WI38 (cell line): ENCODE measurements at regions not wholly inside any gene's neighbourhood (a gene's known extent, or its start where the extent isn't known, plus 50 kb on each side); places are given as distances from the start of the nearest gene placed in this dataset.
"Not testable (repeated sequence)": the region's sequence is repeated elsewhere in the genome, so short reads cannot be mapped to it uniquely, and the experiment has no call there.

Source experiments
- H3K4me3 ChIP-seq: 2 replicates; pipeline ENCODE4 v1.5.1; 2011; ENCODE audit warnings: low read depth, mild to moderate bottlenecking, control low read depth, low read length
- TF ChIP-seq, protein P1 (sequence below): IDR thresholded peaks from 2 replicates; pipeline ENCODE4 v1.5.1; 2012; ENCODE audit warnings: low read depth, mild to moderate bottlenecking, control low read depth, low read length

DNA sequence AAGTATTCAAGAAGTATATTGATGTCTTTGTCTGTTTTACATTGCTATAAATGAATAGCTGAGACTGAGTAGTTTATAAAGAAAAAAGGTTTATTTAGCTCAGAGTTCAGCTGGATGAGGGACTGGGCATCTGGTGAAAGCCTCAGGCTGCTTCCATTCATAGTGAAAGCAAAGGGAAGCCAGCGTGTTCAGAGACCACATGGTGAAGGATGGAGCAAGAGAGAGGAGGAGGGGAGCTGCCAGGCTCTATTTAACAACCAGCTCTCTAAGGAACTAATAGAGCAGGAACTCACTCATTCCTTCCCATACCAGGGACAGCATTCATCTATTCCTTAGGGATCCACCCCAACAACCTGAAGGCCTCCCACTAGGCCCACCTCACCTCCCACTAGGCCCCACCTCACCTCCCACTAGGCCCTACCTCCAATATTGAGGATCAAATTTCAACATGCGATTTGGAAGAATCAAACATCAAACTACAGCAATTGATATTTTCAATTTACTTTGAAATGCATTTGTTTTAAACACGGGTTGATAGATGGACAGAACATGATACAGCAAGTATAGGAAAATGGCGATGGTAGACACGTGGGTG is 167.5 kb upstream of the HES1 start:
- H3K4me3 ChIP-seq: no peak overlapping the region
- TF ChIP-seq, protein P1, sequence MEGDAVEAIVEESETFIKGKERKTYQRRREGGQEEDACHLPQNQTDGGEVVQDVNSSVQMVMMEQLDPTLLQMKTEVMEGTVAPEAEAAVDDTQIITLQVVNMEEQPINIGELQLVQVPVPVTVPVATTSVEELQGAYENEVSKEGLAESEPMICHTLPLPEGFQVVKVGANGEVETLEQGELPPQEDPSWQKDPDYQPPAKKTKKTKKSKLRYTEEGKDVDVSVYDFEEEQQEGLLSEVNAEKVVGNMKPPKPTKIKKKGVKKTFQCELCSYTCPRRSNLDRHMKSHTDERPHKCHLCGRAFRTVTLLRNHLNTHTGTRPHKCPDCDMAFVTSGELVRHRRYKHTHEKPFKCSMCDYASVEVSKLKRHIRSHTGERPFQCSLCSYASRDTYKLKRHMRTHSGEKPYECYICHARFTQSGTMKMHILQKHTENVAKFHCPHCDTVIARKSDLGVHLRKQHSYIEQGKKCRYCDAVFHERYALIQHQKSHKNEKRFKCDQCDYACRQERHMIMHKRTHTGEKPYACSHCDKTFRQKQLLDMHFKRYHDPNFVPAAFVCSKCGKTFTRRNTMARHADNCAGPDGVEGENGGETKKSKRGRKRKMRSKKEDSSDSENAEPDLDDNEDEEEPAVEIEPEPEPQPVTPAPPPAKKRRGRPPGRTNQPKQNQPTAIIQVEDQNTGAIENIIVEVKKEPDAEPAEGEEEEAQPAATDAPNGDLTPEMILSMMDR: no peak

DNA sequence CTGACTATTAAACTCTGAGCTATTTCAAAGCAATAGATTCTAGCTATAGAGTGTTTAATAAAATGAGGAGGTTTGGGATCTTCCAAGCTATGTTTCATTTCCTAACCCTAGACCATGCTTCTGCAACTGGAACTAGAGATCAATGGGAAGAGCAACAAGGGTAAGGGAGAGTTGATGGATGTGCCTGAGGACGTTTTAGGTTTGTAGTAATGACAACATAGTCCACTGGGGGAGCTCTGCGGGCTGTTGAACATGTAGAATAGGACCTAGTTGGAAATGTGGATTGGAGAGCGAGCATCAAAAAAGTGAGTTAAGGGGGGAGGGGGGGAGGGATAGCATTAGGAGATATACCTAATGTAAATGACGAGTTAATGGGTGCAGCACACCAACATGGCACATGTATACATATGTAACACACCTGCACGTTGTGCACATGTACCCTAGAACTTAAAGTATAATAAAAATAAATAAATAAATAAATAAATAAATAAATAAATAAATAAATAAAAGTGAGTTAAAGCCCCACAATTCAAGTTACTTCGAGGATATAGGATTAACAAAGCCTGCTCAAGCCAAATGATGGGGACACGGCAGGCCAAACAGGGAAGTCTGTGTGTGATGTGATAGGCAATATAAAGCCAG is 165.7 kb upstream of the HES1 start:
- H3K4me3 ChIP-seq: not testable (repeated sequence)
- TF ChIP-seq, protein P1: peak; percentile 35; the same call in 1 of the 2 replicates

DNA sequence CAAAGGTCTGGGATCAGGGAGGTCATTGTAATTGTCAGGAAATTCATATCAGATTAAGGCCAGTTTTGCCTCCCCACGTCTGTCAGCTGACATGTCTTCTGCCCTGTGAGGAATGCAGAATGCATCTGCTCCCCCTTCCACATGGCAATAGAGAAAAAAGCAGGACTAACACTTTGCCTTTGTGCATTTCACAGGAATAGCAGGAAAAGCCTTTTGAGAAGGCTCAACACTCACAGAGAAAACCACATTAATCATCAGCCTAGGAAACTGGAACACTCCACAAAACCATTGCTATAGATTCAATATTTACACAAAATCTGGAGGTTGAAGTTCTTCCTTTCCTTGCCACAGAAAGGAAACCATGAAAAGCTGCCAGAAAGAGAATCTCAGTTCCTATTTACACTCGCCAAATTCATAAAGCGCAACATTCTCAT is 165.2 kb upstream of the HES1 start:
- no peak overlapping the region for H3K4me3 ChIP-seq
- TF ChIP-seq, protein P1: no peak

DNA sequence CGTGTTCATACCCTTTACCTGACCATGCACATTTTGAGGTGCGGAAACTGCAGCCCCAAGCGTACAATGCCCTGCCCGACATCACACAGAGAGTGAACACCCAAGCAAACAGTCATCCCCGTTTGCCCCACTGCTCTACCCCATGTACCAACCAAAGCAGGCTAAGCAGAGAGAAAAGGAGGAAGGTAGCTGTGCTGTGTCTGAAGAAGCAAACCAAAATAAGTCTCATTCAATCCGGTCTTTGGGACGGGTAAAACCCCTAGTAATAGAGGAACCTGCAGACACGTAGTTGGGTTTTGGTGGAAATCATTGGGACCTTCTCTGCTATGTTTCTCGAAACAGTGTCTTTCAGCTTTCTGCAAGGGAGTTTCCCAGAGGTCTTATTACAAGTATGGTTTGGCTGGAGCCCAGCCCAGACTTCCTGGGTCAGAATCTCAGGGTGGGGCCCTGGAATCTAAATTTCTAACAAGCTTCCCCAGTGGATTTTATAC is 164.6 kb upstream of the HES1 start:
- H3K4me3 ChIP-seq: no peak overlapping the region
- TF ChIP-seq, protein P1: no peak

DNA sequence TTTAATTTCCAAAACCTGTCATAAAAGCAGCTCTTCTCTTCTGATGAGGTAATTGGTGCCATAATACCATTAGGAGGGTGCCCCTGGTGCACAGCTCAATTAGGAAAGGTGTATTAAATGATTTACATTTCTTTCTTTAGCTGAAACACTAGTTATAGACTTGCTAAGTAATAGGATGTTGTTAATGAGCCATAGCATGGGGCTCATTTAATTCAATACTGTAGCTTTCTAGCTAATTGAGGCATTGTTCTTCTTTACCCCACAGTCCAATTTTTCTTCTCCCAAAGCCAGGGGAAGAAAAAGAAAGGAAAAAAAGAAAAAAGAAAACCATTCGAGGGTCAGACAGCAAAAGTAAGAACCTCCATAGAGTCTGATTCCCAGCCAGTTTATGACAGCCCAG is 164.0 kb upstream of the HES1 start:
- H3K4me3 ChIP-seq: no peak overlapping the region
- TF ChIP-seq, protein P1: no peak

DNA sequence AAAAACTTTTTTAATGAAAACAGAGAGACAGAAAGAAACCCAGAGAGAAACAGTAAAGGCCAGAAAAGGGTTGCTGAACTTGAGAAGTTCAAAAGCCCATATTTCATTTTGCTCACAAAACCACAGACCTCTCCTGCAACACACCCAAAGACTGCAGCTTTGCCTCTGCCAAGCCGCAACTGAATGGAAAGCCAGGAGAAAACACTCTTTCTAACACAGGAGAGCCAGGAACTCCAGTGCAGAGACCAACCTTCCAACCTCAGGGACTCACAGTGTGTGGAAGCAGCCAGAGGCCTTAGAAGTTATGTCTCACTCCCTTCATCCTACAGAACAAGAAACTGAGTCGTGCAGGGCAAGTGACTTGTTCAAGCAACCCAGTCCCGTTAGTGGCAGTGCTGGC is 163.1 kb upstream of the HES1 start:
- TF ChIP-seq, protein P1: no peak
- H3K4me3 ChIP-seq: no peak overlapping the region

DNA sequence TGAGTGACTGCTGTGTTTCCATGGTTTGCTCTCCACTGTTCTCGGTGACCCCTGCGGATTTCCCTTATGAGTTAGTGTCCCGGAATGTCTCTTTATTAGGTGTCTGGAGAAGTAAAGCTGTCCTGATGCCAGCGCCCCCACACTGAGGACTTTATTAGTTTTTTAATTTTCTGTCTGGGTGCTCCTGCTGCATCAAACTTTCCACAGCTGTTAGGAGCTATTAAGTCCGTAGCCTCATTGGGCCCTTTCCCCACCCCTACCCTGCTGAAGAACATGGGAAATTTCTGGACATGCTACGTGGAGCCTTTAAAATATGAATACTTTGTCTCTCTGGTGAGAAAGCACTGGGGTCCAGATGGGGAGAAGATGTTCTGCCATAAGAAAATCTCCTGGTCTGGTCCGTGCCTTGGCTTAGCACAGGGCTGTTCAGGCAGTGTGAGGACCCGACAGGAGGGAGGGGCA is 161.7 kb upstream of the HES1 start:
- H3K4me3 ChIP-seq: no peak overlapping the region
- TF ChIP-seq, protein P1: no peak
